ENCODE measurements at regions not wholly inside any gene's neighbourhood (a gene's known extent, or its start where the extent isn't known, plus 50 kb on each side); places are given as distances from the start of the nearest gene placed in this dataset.

DNA sequence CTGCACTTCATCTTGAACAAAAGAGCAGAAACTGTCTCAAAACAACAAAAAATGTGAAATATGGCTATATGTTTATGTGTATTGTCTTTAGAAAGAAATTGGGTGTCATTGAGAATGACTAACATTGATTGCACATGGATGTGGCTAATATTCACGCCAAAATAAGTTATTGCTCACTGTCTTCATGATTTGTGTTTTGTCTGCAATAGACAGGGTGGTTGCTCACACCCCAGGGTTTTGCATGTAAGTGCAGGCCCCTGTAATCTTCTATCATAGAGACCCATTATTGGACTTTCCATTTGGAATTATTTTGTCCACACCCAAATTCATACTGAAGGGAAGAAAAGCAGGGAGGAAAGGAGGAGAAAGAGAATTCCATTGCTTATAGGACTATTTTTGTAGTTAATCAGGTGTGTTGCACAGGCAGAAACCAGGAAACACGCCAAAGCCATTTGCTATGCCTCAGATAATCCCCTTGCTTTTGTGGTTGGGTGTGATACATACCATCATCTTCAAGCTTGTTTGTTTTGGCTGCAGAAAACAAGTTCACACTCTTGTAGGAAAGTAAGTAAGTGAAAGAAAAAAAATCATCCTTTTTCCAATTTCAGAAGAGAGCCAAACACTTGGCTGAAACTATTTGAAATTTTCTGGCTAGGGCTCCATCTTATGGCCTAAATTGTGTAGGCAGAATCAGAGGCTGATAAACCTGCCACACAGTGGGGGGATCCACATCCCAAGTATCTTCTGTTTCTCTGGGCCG is 214.1 kb downstream of the COL12A1 start:
- Histone ChIP-seq H3K9me3 (ENCODE audit: control extremely low read depth in 1 of 3, control insufficient read depth in 2 of 3, insufficient read depth in 1 of 3, low read length in 2 of 3) (peaks cover 0 to 9% (median 0%) of the 10 kb centered on the region in 3 donors), H3K79me2 (ENCODE audit: control insufficient read depth, insufficient read depth, low read length) (no peaks in the 10 kb centered on the region), H3K36me3 (replicated peaks in 1 of 2; ENCODE audit: control extremely low read depth in 1 of 2, control insufficient read depth in 1 of 2, extremely low read depth in 1 of 2, insufficient read depth in 2 of 2, low read length in 1 of 2) (no peaks in the 10 kb centered on the region), H3K27me3 (replicated peaks in 1 of 4; ENCODE audit: control extremely low read depth in 1 of 4, control insufficient read depth in 3 of 4, insufficient read depth in 4 of 4, low read length in 3 of 4) (no peaks in the 10 kb centered on the region), H4K20me1 (ENCODE audit: control insufficient read depth, insufficient read depth, low read length, poor library complexity, severe bottlenecking) (no peaks in the 10 kb centered on the region), H3K4me3 (ENCODE audit: control extremely low read depth in 1 of 5, extremely low read depth in 1 of 5, insufficient read depth in 1 of 5, low read depth in 2 of 5, low read length in 4 of 5) (no peak overlapping the region), H2AFZ (ENCODE audit: insufficient read depth, low read depth, low read length, poor library complexity, severe bottlenecking) (no peak overlapping the region), H3K9ac (ENCODE audit: low read length) (no peak overlapping the region), H3K4me1 (ENCODE audit: control insufficient read depth in 2 of 2, insufficient read depth in 2 of 2, low read length in 2 of 2) (no peaks in the 10 kb centered on the region), H3K27ac (ENCODE audit: low read length in 2 of 2) (no peak overlapping the region), H3K4me2 (replicated peaks; ENCODE audit: low read depth, low read length, poor library complexity, severe bottlenecking) (no peak overlapping the region)
- ChIA-PET CTCF (no interaction called here), POLR2A (no interaction called here)
- ATAC-seq (ENCODE audit: low read depth): no peak
- no peaks in the 10 kb centered on the region for H3K9me3 Mint-ChIP-seq (ENCODE audit: insufficient read depth)
- H3K4me3 Mint-ChIP-seq: no peak overlapping the region
- intact Hi-C loops (cut with micrococcal nuclease): no loop called here
- no peak overlapping the region for H3K27ac Mint-ChIP-seq
- no peaks in the 10 kb centered on the region for H3K4me1 Mint-ChIP-seq
- no peak for DNase-seq
- no peaks in the 10 kb centered on the region for H3K27me3 Mint-ChIP-seq
- WGBS (ENCODE audit: insufficient coverage): 70% methylated on average over 1 of the region's 3 CpGs
- no peak for TF ChIP-seq EZH2 (IDR thresholded peaks at IDR 0.05; ENCODE audit: borderline replicate concordance, insufficient read depth, low read depth, low read length, poor library complexity, severe bottlenecking)

DNA sequence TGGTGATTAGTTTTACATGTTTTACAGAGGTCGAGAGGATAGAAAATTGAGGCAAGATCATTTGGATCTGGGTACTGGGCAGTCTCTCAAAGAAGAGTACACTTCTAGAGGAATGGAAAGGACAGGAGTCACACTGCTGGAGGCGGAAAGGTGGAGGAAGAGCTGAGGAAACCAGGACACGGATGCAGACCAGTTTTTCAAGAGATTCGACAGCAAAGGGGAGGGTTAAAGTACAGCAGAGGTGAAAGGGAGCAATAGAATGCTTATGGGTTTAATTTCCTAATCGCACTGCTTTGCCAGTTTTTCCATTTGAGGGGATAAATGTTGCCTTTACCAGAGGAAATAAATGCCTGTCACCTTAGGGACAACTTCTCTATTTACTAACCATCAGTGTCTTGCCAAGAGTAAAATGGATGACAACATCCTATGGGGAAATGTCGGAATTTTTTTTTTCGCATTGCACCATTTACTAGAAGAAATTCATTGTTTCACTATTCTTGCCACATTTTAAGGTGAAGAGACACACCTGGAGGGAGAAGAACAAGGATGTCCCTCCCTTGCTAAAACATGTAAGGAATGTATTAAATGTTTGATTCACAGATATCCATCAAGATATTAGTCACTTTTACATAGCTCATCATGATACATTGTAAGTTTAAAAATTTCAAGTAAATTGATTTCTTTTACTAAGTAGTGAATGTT is 226.6 kb downstream of the COL12A1 start:
- Mint-ChIP-seq H3K4me3 (no peak overlapping the region), H3K27ac (no peak overlapping the region), H3K4me1 (no peaks in the 10 kb centered on the region), H3K27me3 (no peaks in the 10 kb centered on the region), H3K9me3 (ENCODE audit: insufficient read depth) (peaks cover 5% of the 10 kb centered on the region)
- no peak for ATAC-seq (ENCODE audit: low read depth)
- H3K4me1 ChIP-seq (ENCODE audit: control insufficient read depth in 2 of 2, insufficient read depth in 2 of 2, low read length in 2 of 2): no peaks in the 10 kb centered on the region
- H3K4me2 ChIP-seq (replicated peaks; ENCODE audit: low read depth, low read length, poor library complexity, severe bottlenecking): no peak overlapping the region
- no peaks in the 10 kb centered on the region for H4K20me1 ChIP-seq (ENCODE audit: control insufficient read depth, insufficient read depth, low read length, poor library complexity, severe bottlenecking)
- no peak for DNase-seq
- no peak overlapping the region for H3K4me3 ChIP-seq (ENCODE audit: control extremely low read depth in 1 of 5, extremely low read depth in 1 of 5, insufficient read depth in 1 of 5, low read depth in 2 of 5, low read length in 4 of 5)
- H3K36me3 ChIP-seq (replicated peaks in 1 of 2; ENCODE audit: control extremely low read depth in 1 of 2, control insufficient read depth in 1 of 2, extremely low read depth in 1 of 2, insufficient read depth in 2 of 2, low read length in 1 of 2): no peaks in the 10 kb centered on the region
- CTCF ChIA-PET: no interaction called here
- POLR2A ChIA-PET: no interaction called here
- H3K9me3 ChIP-seq (ENCODE audit: control extremely low read depth in 1 of 3, control insufficient read depth in 2 of 3, insufficient read depth in 1 of 3, low read length in 2 of 3): peaks cover 0 to 2% (median 0%) of the 10 kb centered on the region in 3 donors
- no peaks in the 10 kb centered on the region for H3K79me2 ChIP-seq (ENCODE audit: control insufficient read depth, insufficient read depth, low read length)
- H3K9ac ChIP-seq (ENCODE audit: low read length): no peak overlapping the region
- no peaks in the 10 kb centered on the region for H3K27me3 ChIP-seq (replicated peaks in 1 of 4; ENCODE audit: control extremely low read depth in 1 of 4, control insufficient read depth in 3 of 4, insufficient read depth in 4 of 4, low read length in 3 of 4)
- TF ChIP-seq, protein P1, sequence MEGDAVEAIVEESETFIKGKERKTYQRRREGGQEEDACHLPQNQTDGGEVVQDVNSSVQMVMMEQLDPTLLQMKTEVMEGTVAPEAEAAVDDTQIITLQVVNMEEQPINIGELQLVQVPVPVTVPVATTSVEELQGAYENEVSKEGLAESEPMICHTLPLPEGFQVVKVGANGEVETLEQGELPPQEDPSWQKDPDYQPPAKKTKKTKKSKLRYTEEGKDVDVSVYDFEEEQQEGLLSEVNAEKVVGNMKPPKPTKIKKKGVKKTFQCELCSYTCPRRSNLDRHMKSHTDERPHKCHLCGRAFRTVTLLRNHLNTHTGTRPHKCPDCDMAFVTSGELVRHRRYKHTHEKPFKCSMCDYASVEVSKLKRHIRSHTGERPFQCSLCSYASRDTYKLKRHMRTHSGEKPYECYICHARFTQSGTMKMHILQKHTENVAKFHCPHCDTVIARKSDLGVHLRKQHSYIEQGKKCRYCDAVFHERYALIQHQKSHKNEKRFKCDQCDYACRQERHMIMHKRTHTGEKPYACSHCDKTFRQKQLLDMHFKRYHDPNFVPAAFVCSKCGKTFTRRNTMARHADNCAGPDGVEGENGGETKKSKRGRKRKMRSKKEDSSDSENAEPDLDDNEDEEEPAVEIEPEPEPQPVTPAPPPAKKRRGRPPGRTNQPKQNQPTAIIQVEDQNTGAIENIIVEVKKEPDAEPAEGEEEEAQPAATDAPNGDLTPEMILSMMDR (IDR thresholded peaks at IDR 0.05): no peak
- TF ChIP-seq EZH2 (IDR thresholded peaks at IDR 0.05; ENCODE audit: borderline replicate concordance, insufficient read depth, low read depth, low read length, poor library complexity, severe bottlenecking): no peak
- 66% methylated on average over 4 of the region's 7 CpGs for WGBS (ENCODE audit: insufficient coverage)
- intact Hi-C loops (cut with micrococcal nuclease): no loop called here
- H3K27ac ChIP-seq (ENCODE audit: low read length in 2 of 2): no peak overlapping the region
- no peak overlapping the region for H2AFZ ChIP-seq (ENCODE audit: insufficient read depth, low read depth, low read length, poor library complexity, severe bottlenecking)
